ENCODE measurements at regions not wholly inside any gene's neighbourhood (a gene's known extent, or its start where the extent isn't known, plus 50 kb on each side); places are given as distances from the start of the nearest gene placed in this dataset.
"Not testable (repeated sequence)": the region's sequence is repeated elsewhere in the genome, so short reads cannot be mapped to it uniquely, and the experiment has no call there.

- DNase-seq (ENCODE audit: low read depth) = no peak
Measured at GRCh38 chr20:53818457-53819177, 225.0 kb upstream of the ZNF217 start.

- DNase-seq (ENCODE audit: low read depth) = not testable (repeated sequence)
Measured at GRCh38 chr20:53817513-53817912, 223.9 kb upstream of the ZNF217 start.

GRCh38 chr20:53816872-53817398 lies 223.3 kb upstream of the ZNF217 start:
- DNase-seq (ENCODE audit: low read depth) = no peak

GRCh38 chr20:53815509-53815908 lies 221.9 kb upstream of the ZNF217 start:
- DNase-seq (ENCODE audit: low read depth) = no peak

GRCh38 chr20:53814060-53814459 lies 220.4 kb upstream of the ZNF217 start:
- DNase-seq (ENCODE audit: low read depth) = no peak

GRCh38 chr20:53813636-53814035 lies 220.0 kb upstream of the ZNF217 start:
- DNase-seq (ENCODE audit: low read depth) = no peak

GRCh38 chr20:53811577-53811976 lies 217.9 kb upstream of the ZNF217 start:
- no peak for DNase-seq (ENCODE audit: low read depth)

GRCh38 chr20:53810661-53811355 lies 217.2 kb upstream of the ZNF217 start:
- no peak for DNase-seq (ENCODE audit: low read depth)

GRCh38 chr20:53809728-53810365 lies 216.2 kb upstream of the ZNF217 start:
- no peak for DNase-seq (ENCODE audit: low read depth)

- DNase-seq (ENCODE audit: low read depth) = no peak
Measured at GRCh38 chr20:53809217-53809616, 215.6 kb upstream of the ZNF217 start.

- no peak for DNase-seq (ENCODE audit: low read depth)
Measured at GRCh38 chr20:53808733-53809132, 215.1 kb upstream of the ZNF217 start.

GRCh38 chr20:53808302-53808701 lies 214.7 kb upstream of the ZNF217 start:
- not testable (repeated sequence) for DNase-seq (ENCODE audit: low read depth)

- DNase-seq (ENCODE audit: low read depth) = no peak
Measured at GRCh38 chr20:53806683-53807401, 213.2 kb upstream of the ZNF217 start.

GRCh38 chr20:53805895-53806384 lies 212.3 kb upstream of the ZNF217 start:
- no peak for DNase-seq (ENCODE audit: low read depth)

GRCh38 chr20:53804920-53805894 lies 211.6 kb upstream of the ZNF217 start:
- no peak for DNase-seq (ENCODE audit: low read depth)

GRCh38 chr20:53804308-53804707 lies 210.7 kb upstream of the ZNF217 start:
- DNase-seq (ENCODE audit: low read depth) = not testable (repeated sequence)

- no peak for DNase-seq (ENCODE audit: low read depth)
Measured at GRCh38 chr20:53803492-53804155, 210.0 kb upstream of the ZNF217 start.

GRCh38 chr20:53801609-53802370 lies 208.2 kb upstream of the ZNF217 start:
- no peak for DNase-seq (ENCODE audit: low read depth)

- DNase-seq (ENCODE audit: low read depth) = no peak
Measured at GRCh38 chr20:53800883-53801604, 207.4 kb upstream of the ZNF217 start.
